HG02943 (cell line): ENCODE measurements at regions not wholly inside any gene's neighbourhood (a gene's known extent, or its start where the extent isn't known, plus 50 kb on each side); places are given as distances from the start of the nearest gene placed in this dataset.

Experiments used
- ATAC-seq: cut with Tn5 transposase; IDR thresholded peaks from one replicate; pipeline ENCODE4 v1.9.1; 2021; ENCODE audit warnings: mild to moderate bottlenecking, low read depth, moderate library complexity; ENCODE audit not compliant: unreplicated experiment

GRCh38 chr6:113350461-113350860, 506.7 kb upstream of the MARCKS start:
- no peak for ATAC-seq

DNA sequence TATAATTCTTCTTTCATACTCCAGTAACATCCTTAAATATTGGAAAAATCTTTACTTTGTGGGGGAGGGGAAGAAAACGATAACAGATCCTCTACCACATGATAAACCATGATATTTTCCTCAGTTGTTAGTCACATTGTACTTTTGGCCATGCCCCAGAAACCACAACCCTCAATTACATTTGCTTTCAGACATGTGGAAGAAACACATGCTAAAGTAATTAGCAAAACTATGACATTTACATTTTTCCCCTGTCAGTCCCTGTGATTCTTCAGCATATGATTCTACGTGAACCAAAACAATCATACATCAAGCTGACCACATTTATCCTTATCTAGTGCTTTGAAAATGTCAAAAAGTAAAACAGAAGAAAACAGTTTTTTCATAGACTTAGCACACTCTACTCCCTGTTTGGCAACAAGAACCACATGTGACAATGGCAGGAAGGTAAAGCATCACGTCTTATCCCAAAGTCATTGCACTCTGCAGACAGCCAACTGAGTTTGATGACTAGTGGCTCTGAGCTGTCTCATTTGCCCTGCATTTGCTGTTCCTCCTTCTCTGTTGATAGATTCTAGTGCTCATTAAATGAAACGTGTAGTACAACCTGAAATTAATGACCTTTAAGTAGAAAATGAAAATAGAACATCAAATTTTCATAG, 505.8 kb upstream of the MARCKS start:
- ATAC-seq: no peak

GRCh38 chr6:113352029-113352801, 504.9 kb upstream of the MARCKS start:
- no peak for ATAC-seq

- ATAC-seq: no peak
Observed at GRCh38 chr6:113352831-113353230, 504.3 kb upstream of the MARCKS start.

GRCh38 chr6:113353392-113353791, 503.8 kb upstream of the MARCKS start:
- ATAC-seq: no peak

- no peak for ATAC-seq
Observed at GRCh38 chr6:113354204-113354895, 502.8 kb upstream of the MARCKS start.

GRCh38 chr6:113356139-113356538, 501.0 kb upstream of the MARCKS start:
- ATAC-seq: no peak

GRCh38 chr6:113357041-113357440, 500.1 kb upstream of the MARCKS start:
- ATAC-seq: no peak

DNA sequence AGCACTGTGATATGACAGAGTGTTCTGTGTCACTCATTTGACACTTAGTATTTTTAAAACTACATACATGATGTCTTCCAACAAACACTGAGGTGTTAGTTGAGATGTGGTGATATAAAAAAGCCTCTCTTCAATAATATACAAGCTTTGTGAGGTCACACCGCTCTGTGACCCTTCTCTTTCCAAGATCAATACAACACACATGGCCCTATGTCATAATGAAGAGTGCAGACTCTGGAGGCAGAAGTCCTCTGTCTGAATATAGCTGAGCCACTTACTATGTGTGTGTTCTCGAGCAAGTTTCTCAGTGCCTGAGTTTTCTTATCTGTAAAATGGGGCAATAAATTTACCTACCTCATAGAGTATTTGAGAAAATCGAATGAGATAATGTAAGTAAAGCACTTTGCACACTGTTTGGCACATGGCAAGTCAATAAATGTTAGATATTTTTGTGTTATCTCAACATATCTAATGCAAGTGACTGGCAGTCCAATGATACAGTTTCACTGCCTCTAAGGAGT, 499.0 kb upstream of the MARCKS start:
- no peak for ATAC-seq

- ATAC-seq: no peak
Observed at GRCh38 chr6:113359155-113360140, 497.7 kb upstream of the MARCKS start.

GRCh38 chr6:113361014-113361645, 496.0 kb upstream of the MARCKS start:
- ATAC-seq: no peak

- ATAC-seq: no peak
Observed at GRCh38 chr6:113362301-113363047, 494.7 kb upstream of the MARCKS start.

- ATAC-seq: no peak
Observed at GRCh38 chr6:113363048-113363798, 493.9 kb upstream of the MARCKS start.

DNA sequence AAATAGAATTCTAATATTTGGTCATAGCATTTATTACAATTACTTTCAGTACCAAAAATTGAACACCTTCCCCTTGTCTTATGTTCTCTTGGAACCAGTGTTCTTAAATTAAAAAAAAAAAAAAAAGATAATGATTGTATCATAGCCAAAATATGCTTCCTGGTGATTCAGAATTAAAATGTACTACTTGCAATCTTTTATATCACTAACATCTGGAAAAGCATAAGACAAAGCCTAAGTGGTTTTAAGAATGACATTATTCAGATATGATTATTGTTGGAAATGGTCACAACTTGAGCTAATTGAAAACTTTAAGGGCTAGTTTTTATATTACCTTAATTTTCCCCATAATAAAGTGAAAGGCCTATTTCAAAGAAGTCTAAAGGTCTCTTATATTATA, 493.3 kb upstream of the MARCKS start:
- ATAC-seq: no peak

DNA sequence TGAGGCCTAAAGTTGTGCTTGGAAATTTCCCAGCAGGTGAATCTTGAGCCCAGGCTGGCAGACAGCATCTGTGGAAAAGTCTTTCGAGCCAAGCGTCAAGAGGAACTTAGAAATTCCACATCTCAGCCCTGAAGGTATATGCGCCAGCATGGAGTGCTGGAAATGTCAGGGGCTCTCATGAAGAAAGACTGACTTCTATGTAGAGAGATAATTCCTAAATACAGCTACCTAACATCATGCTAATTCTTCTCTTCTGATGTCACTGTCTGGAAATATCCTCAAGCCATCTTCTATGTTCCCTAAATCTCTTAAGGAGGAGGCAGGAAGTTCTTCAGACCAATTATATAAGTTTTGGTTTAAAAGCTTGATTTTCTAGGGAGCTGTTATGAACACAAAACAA, 492.4 kb upstream of the MARCKS start:
- ATAC-seq: no peak

DNA sequence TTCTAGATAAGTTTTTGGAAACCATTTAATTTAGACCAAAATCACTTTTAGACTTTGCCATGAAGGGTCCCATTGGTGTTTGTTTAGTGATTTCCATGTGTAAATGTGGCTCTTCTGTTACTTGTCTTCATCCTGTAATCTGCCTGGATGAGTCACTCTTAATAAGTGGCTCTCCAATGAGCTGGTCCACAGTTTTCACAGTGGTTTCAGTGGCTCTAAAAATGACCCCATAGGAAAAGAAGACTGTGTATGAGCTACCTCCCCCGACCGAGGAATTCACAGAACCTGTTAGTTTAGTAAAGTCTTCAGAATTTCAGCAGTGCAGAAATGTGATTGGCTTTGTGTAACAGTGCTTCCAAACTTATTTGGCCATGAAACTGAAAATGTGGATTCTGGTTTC, 492.0 kb upstream of the MARCKS start:
- no peak for ATAC-seq

- ATAC-seq: no peak
Observed at GRCh38 chr6:113366505-113366904, 490.6 kb upstream of the MARCKS start.
